Vagina (tissue), 2 donors: ENCODE measurements at regions not wholly inside any gene's neighbourhood (a gene's known extent, or its start where the extent isn't known, plus 50 kb on each side); places are given as distances from the start of the nearest gene placed in this dataset.

Experiments used
- POLR2A ChIP-seq, 2 donors: fragments of 450-650 bp; IDR thresholded peaks; one replicate each; pipeline ENCODE4 v1.6.1; 2017; ENCODE audit warnings: antibody characterized with exemption in 2 of 2, mild to moderate bottlenecking in 2 of 2, moderate library complexity in 2 of 2
- POLR2AphosphoS5 ChIP-seq, 2 donors: sonication (generic); formaldehyde crosslinking; IDR thresholded peaks; one replicate each; pipeline ENCODE4 v1.9.0; 2017; ENCODE audit warnings: antibody characterized with exemption in 2 of 2, mild to moderate bottlenecking in 2 of 2, low read depth in 1 of 2; ENCODE audit not compliant: insufficient read depth in 1 of 2
- TF ChIP-seq, protein P1 (sequence below), 3 experiments: fragments of 450-650 bp in 2 of 3; fragments of 200-600 bp in 1 of 3; sonication (generic) in 1 of 3; IDR thresholded peaks; one replicate each; pipeline ENCODE4 v1.5.1; 2017 to 2019; ENCODE audit warnings: antibody characterized with exemption in 3 of 3, mild to moderate bottlenecking in 2 of 3, moderate library complexity in 2 of 3

DNA sequence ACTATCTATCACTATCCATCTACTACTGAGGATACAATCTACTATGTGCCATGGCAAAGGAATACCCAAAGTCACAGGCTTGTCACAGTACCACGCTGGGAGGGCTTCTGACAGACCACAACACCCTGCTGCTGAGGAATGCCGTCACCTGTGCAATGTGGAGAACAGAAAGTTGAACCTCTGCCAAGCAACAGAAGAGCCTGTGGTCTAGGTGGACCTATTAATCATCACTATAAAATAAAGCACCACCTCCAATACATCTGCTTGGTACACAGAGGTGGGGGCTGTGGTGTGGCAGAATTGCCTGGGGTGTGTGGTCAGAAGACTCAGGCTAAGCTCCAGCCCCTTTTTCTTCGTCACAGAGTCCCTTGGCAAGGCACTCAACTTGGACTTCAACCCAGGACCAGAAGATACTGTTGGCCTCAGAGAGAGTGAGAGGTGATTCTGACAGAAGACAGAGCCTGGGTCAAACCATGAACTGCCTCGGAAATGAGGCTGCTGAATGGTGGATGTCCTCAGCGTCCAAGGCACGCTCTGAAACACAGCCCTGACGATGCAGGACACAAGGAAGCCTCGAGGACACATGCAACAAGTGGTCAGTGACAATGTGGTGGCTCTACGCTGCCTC lies 189.4 kb upstream of the CHRNA7 start:
- TF ChIP-seq, protein P1, sequence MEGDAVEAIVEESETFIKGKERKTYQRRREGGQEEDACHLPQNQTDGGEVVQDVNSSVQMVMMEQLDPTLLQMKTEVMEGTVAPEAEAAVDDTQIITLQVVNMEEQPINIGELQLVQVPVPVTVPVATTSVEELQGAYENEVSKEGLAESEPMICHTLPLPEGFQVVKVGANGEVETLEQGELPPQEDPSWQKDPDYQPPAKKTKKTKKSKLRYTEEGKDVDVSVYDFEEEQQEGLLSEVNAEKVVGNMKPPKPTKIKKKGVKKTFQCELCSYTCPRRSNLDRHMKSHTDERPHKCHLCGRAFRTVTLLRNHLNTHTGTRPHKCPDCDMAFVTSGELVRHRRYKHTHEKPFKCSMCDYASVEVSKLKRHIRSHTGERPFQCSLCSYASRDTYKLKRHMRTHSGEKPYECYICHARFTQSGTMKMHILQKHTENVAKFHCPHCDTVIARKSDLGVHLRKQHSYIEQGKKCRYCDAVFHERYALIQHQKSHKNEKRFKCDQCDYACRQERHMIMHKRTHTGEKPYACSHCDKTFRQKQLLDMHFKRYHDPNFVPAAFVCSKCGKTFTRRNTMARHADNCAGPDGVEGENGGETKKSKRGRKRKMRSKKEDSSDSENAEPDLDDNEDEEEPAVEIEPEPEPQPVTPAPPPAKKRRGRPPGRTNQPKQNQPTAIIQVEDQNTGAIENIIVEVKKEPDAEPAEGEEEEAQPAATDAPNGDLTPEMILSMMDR (IDR thresholded peaks at IDR 0.05): no peak
- TF ChIP-seq POLR2A (IDR thresholded peaks at IDR 0.05) (no peak), POLR2AphosphoS5 (IDR thresholded peaks at IDR 0.05; ENCODE audit: insufficient read depth in 1 of 2, low read depth in 1 of 2) (no peak)
